DMS153 (cell line): ENCODE measurements at regions not wholly inside any gene's neighbourhood (a gene's known extent, or its start where the extent isn't known, plus 50 kb on each side); places are given as distances from the start of the nearest gene placed in this dataset.

Source experiments
- DNase-seq: peaks from one replicate; lab custom pipeline; 2025; lab: John Stamatoyannopoulos, UW

- no peak for DNase-seq
Observed at GRCh38 chr20:39479196-39479810, 517.2 kb downstream of the DHX35 start.

- DNase-seq = no peak
Observed at GRCh38 chr20:39474879-39475278, 512.7 kb downstream of the DHX35 start.

GRCh38 chr20:39473536-39473935 is 511.4 kb downstream of the DHX35 start:
- no peak for DNase-seq

- DNase-seq = no peak
Observed at GRCh38 chr20:39468703-39469102, 506.6 kb downstream of the DHX35 start.

- no peak for DNase-seq
Observed at GRCh38 chr20:39464238-39464637, 502.1 kb downstream of the DHX35 start.

GRCh38 chr20:39462416-39462945 is 500.3 kb downstream of the DHX35 start:
- DNase-seq = no peak

- no peak for DNase-seq
Observed at GRCh38 chr20:39458452-39458851, 496.3 kb downstream of the DHX35 start.

GRCh38 chr20:39453890-39454289 is 491.7 kb downstream of the DHX35 start:
- no peak for DNase-seq

GRCh38 chr20:39452583-39453340 is 490.6 kb downstream of the DHX35 start:
- DNase-seq = no peak

- DNase-seq = no peak
Observed at GRCh38 chr20:39451386-39451785, 489.2 kb downstream of the DHX35 start.

GRCh38 chr20:39446397-39446796 is 484.3 kb downstream of the DHX35 start:
- DNase-seq = no peak

- no peak for DNase-seq
Observed at GRCh38 chr20:39445095-39445494, 483.0 kb downstream of the DHX35 start.

- DNase-seq = no peak
Observed at GRCh38 chr20:39433466-39433865, 471.3 kb downstream of the DHX35 start.

- DNase-seq = no peak
Observed at GRCh38 chr20:39431091-39431880, 469.1 kb downstream of the DHX35 start.

GRCh38 chr20:39429726-39430125 is 467.6 kb downstream of the DHX35 start:
- DNase-seq = no peak

GRCh38 chr20:39424962-39425678 is 463.0 kb downstream of the DHX35 start:
- DNase-seq = no peak

GRCh38 chr20:39421571-39422105 is 459.5 kb downstream of the DHX35 start:
- no peak for DNase-seq

GRCh38 chr20:39412091-39412490 is 449.9 kb downstream of the DHX35 start:
- no peak for DNase-seq

- DNase-seq = no peak
Observed at GRCh38 chr20:39399463-39399862, 437.3 kb downstream of the DHX35 start.

GRCh38 chr20:39398656-39399055 is 436.5 kb downstream of the DHX35 start:
- no peak for DNase-seq

- no peak for DNase-seq
Observed at GRCh38 chr20:39397646-39398045, 435.5 kb downstream of the DHX35 start.
